GM18498 (cell line): ENCODE measurements at regions not wholly inside any gene's neighbourhood (a gene's known extent, or its start where the extent isn't known, plus 50 kb on each side); places are given as distances from the start of the nearest gene placed in this dataset.
"Not testable (repeated sequence)": the region's sequence is repeated elsewhere in the genome, so short reads cannot be mapped to it uniquely, and the experiment has no call there.

Experiments
- ATAC-seq: cut with Tn5 transposase; IDR thresholded peaks from one replicate; pipeline ENCODE4 v1.9.1; 2021; ENCODE audit warnings: mild to moderate bottlenecking, moderate library complexity; ENCODE audit not compliant: unreplicated experiment

GRCh38 chr12:13367973-13368372 is 171.4 kb downstream of the EMP1 start:
- ATAC-seq, result no peak

GRCh38 chr12:13365748-13366366 is 169.3 kb downstream of the EMP1 start:
- no peak for ATAC-seq

- peak; percentile 98 for ATAC-seq
These were observed 165.8 kb downstream of the EMP1 start for GRCh38 chr12:13362260-13362841.

GRCh38 chr12:13359636-13360035 is 163.1 kb downstream of the EMP1 start:
- ATAC-seq, result no peak

- ATAC-seq, result no peak
These were observed 161.9 kb downstream of the EMP1 start for GRCh38 chr12:13358391-13358905.

- ATAC-seq, result no peak
These were observed 154.4 kb downstream of the EMP1 start for GRCh38 chr12:13350946-13351345.

GRCh38 chr12:13350381-13350780 is 153.9 kb downstream of the EMP1 start:
- ATAC-seq, result no peak

GRCh38 chr12:13348464-13348863 is 151.9 kb downstream of the EMP1 start:
- ATAC-seq, result no peak

- ATAC-seq, result no peak
These were observed 150.9 kb downstream of the EMP1 start for GRCh38 chr12:13347241-13348043.

- no peak for ATAC-seq
These were observed 149.2 kb downstream of the EMP1 start for GRCh38 chr12:13345722-13346121.

- no peak for ATAC-seq
These were observed 146.8 kb downstream of the EMP1 start for GRCh38 chr12:13343375-13343774.

- ATAC-seq, result no peak
These were observed 146.4 kb downstream of the EMP1 start for GRCh38 chr12:13342971-13343370.

GRCh38 chr12:13340149-13340548 is 143.6 kb downstream of the EMP1 start:
- ATAC-seq, result no peak

GRCh38 chr12:13339538-13339937 is 143.0 kb downstream of the EMP1 start:
- ATAC-seq, result no peak

- no peak for ATAC-seq
These were observed 142.6 kb downstream of the EMP1 start for GRCh38 chr12:13339091-13339490.

- ATAC-seq, result no peak
These were observed 141.3 kb downstream of the EMP1 start for GRCh38 chr12:13337791-13338190.

- no peak for ATAC-seq
These were observed 139.7 kb downstream of the EMP1 start for GRCh38 chr12:13336216-13336615.

- ATAC-seq, result no peak
These were observed 132.0 kb downstream of the EMP1 start for GRCh38 chr12:13328535-13328934.

- no peak for ATAC-seq
These were observed 129.6 kb downstream of the EMP1 start for GRCh38 chr12:13326076-13326475.

- ATAC-seq, result not testable (repeated sequence)
These were observed 128.5 kb downstream of the EMP1 start for GRCh38 chr12:13325037-13325436.

- no peak for ATAC-seq
These were observed 121.9 kb downstream of the EMP1 start for GRCh38 chr12:13318231-13319015.
